Activated naive CD4-positive, alpha-beta T cell treated with anti-CD3 and anti-CD28 coated beads, Interleukin-2, amount 50 U/mL, for 72 hours (primary cell): ENCODE measurements at regions not wholly inside any gene's neighbourhood (a gene's known extent, or its start where the extent isn't known, plus 50 kb on each side); places are given as distances from the start of the nearest gene placed in this dataset.

Experiments
- ATAC-seq, 2 donors: fragments of 150-1000 bp; cut with Tn5 transposase; 2 replicates each; pipeline ENCODE4 v1.10.0; 2021; ENCODE audit warnings: mild to moderate bottlenecking in 2 of 2, moderate library complexity in 2 of 2
- DNase-seq, 2 donors: peaks; one replicate each; pipeline ENCODE4 v3.0.0; 2021 to 2022; ENCODE audit warnings: low spot score in 2 of 2
- H3K27ac Mint-ChIP-seq, 2 donors: one replicate each; pipeline ENCODE4 v1.8.0; 2022; ENCODE audit warnings: mild to moderate bottlenecking in 2 of 2, mixed read lengths in 2 of 2
- H3K36me3 Mint-ChIP-seq, 2 donors: one replicate each; pipeline ENCODE4 v1.8.0; 2022; ENCODE audit warnings: mixed read lengths in 2 of 2
- H3K9me3 Mint-ChIP-seq, 2 donors: one replicate each; pipeline ENCODE4 v1.8.0; 2022; ENCODE audit warnings: mixed read lengths in 2 of 2

- Mint-ChIP-seq H3K27ac (no peak overlapping the region), H3K36me3 (no peaks in the 10 kb centered on the region), H3K9me3 (no peaks in the 10 kb centered on the region)
- DNase-seq (no peak), ATAC-seq (no peak)
Observed at GRCh38 chr7:47724335-47724982, 142.5 kb upstream of the TNS3 start.

GRCh38 chr7:47722126-47722525 is 140.2 kb upstream of the TNS3 start:
- DNase-seq: no peak
- Mint-ChIP-seq H3K27ac (no peak overlapping the region), H3K9me3 (no peaks in the 10 kb centered on the region), H3K36me3 (no peaks in the 10 kb centered on the region)
- ATAC-seq: no peak

GRCh38 chr7:47721670-47722069 is 139.8 kb upstream of the TNS3 start:
- DNase-seq (no peak), ATAC-seq (no peak)
- no peaks in the 10 kb centered on the region for H3K9me3 Mint-ChIP-seq
- H3K36me3 Mint-ChIP-seq: no peaks in the 10 kb centered on the region
- H3K27ac Mint-ChIP-seq: no peak overlapping the region

GRCh38 chr7:47720907-47721244 is 139.0 kb upstream of the TNS3 start:
- Mint-ChIP-seq H3K9me3 (no peaks in the 10 kb centered on the region), H3K36me3 (no peaks in the 10 kb centered on the region), H3K27ac (no peak overlapping the region)
- ATAC-seq (no peak), DNase-seq (no peak)

- H3K9me3 Mint-ChIP-seq: no peaks in the 10 kb centered on the region
- DNase-seq (no peak), ATAC-seq (no peak)
- no peaks in the 10 kb centered on the region for H3K36me3 Mint-ChIP-seq
- H3K27ac Mint-ChIP-seq: no peak overlapping the region
Observed at GRCh38 chr7:47720141-47720906, 138.4 kb upstream of the TNS3 start.

- no peak overlapping the region for H3K27ac Mint-ChIP-seq
- DNase-seq: no peak
- no peak for ATAC-seq
- H3K36me3 Mint-ChIP-seq: no peaks in the 10 kb centered on the region
- no peaks in the 10 kb centered on the region for H3K9me3 Mint-ChIP-seq
Observed at GRCh38 chr7:47719675-47720074, 137.8 kb upstream of the TNS3 start.

- H3K27ac Mint-ChIP-seq: no peak overlapping the region
- no peak for ATAC-seq
Observed at GRCh38 chr7:47715631-47716068, 133.7 kb upstream of the TNS3 start.

GRCh38 chr7:47714669-47715607 is 133.0 kb upstream of the TNS3 start:
- DNase-seq: no peak
- no peaks in the 10 kb centered on the region for H3K36me3 Mint-ChIP-seq
- ATAC-seq: no peak
- no peaks in the 10 kb centered on the region for H3K9me3 Mint-ChIP-seq
- H3K27ac Mint-ChIP-seq: no peak overlapping the region

More at GRCh38 chr7:47715631-47716068, 133.7 kb upstream of the TNS3 start:
- no peak for DNase-seq
- Mint-ChIP-seq H3K36me3 (no peaks in the 10 kb centered on the region), H3K9me3 (no peaks in the 10 kb centered on the region)

- DNase-seq (no peak), ATAC-seq (no peak)
- Mint-ChIP-seq H3K27ac (no peak overlapping the region), H3K9me3 (no peaks in the 10 kb centered on the region), H3K36me3 (no peaks in the 10 kb centered on the region)
Observed at GRCh38 chr7:47713595-47713994, 131.7 kb upstream of the TNS3 start.

- H3K27ac Mint-ChIP-seq: no peak overlapping the region
- DNase-seq: no peak
Observed at GRCh38 chr7:47712416-47712815, 130.5 kb upstream of the TNS3 start.

GRCh38 chr7:47711776-47712175 is 129.9 kb upstream of the TNS3 start:
- H3K27ac Mint-ChIP-seq: no peak overlapping the region
- no peaks in the 10 kb centered on the region for H3K36me3 Mint-ChIP-seq
- no peak for ATAC-seq
- no peaks in the 10 kb centered on the region for H3K9me3 Mint-ChIP-seq
- DNase-seq: no peak

More at GRCh38 chr7:47712416-47712815, 130.5 kb upstream of the TNS3 start:
- no peaks in the 10 kb centered on the region for H3K9me3 Mint-ChIP-seq
- no peak for ATAC-seq
- no peaks in the 10 kb centered on the region for H3K36me3 Mint-ChIP-seq

- Mint-ChIP-seq H3K36me3 (no peaks in the 10 kb centered on the region), H3K27ac (no peak overlapping the region), H3K9me3 (no peaks in the 10 kb centered on the region)
- no peak for ATAC-seq
- no peak for DNase-seq
Observed at GRCh38 chr7:47710201-47710935, 128.5 kb upstream of the TNS3 start.

- H3K9me3 Mint-ChIP-seq: no peaks in the 10 kb centered on the region
- no peak overlapping the region for H3K27ac Mint-ChIP-seq
- no peaks in the 10 kb centered on the region for H3K36me3 Mint-ChIP-seq
- DNase-seq (no peak), ATAC-seq (no peak)
Observed at GRCh38 chr7:47709451-47709850, 127.5 kb upstream of the TNS3 start.

- H3K27ac Mint-ChIP-seq: no peak overlapping the region
- H3K9me3 Mint-ChIP-seq: no peaks in the 10 kb centered on the region
- no peaks in the 10 kb centered on the region for H3K36me3 Mint-ChIP-seq
- DNase-seq (no peak), ATAC-seq (no peak)
Observed at GRCh38 chr7:47709051-47709450, 127.1 kb upstream of the TNS3 start.

- no peak overlapping the region for H3K27ac Mint-ChIP-seq
- no peaks in the 10 kb centered on the region for H3K36me3 Mint-ChIP-seq
- ATAC-seq (no peak), DNase-seq (no peak)
- H3K9me3 Mint-ChIP-seq: no peaks in the 10 kb centered on the region
Observed at GRCh38 chr7:47707583-47707982, 125.7 kb upstream of the TNS3 start.

GRCh38 chr7:47704936-47705335 is 123.0 kb upstream of the TNS3 start:
- no peak overlapping the region for H3K27ac Mint-ChIP-seq
- no peaks in the 10 kb centered on the region for H3K9me3 Mint-ChIP-seq
- H3K36me3 Mint-ChIP-seq: no peaks in the 10 kb centered on the region
- DNase-seq: no peak
- ATAC-seq: no peak

- ATAC-seq (no peak), DNase-seq (no peak)
- no peaks in the 10 kb centered on the region for H3K36me3 Mint-ChIP-seq
- no peak overlapping the region for H3K27ac Mint-ChIP-seq
- H3K9me3 Mint-ChIP-seq: no peaks in the 10 kb centered on the region
Observed at GRCh38 chr7:47702080-47702479, 120.2 kb upstream of the TNS3 start.
